ENCODE measurements at regions not wholly inside any gene's neighbourhood (a gene's known extent, or its start where the extent isn't known, plus 50 kb on each side); places are given as distances from the start of the nearest gene placed in this dataset.

GRCh38 chr11:91194546-91194945 is 971.7 kb upstream of the CHORDC1 start:
- Histone ChIP-seq H3K9me2 (replicated peaks; ENCODE audit: insufficient read depth, low read length) (no peaks in the 10 kb centered on the region), H3F3A (ENCODE audit: insufficient read depth, low read length) (no peaks in the 10 kb centered on the region), H3K4me3 (ENCODE audit: low read length) (no peak overlapping the region), H3K79me2 (ENCODE audit: low read length) (no peaks in the 10 kb centered on the region), H3K9ac (ENCODE audit: low read length) (no peak overlapping the region), H3K4me1 (ENCODE audit: low read length) (no peaks in the 10 kb centered on the region), H3K27ac (ENCODE audit: low read length) (no peak overlapping the region), H3K4me2 (ENCODE audit: low read depth, low read length) (no peak overlapping the region), H4K20me1 (ENCODE audit: insufficient read depth, low read length) (no peaks in the 10 kb centered on the region), H3K27me3 (replicated peaks; ENCODE audit: insufficient read depth, low read length) (no peaks in the 10 kb centered on the region), H2AFZ (ENCODE audit: low read length) (no peak overlapping the region), H3K9me3 (replicated peaks; ENCODE audit: insufficient read depth, low read length) (no peaks in the 10 kb centered on the region), H3K36me3 (replicated peaks; ENCODE audit: insufficient read depth, low read length) (no peaks in the 10 kb centered on the region)
- TF ChIP-seq EZH2phosphoT487 (IDR thresholded peaks at IDR 0.05; ENCODE audit: low read length) (no peak), EZH2 (optimal IDR thresholded peaks at IDR 0.05; ENCODE audit: low read depth, low read length) (no peak), CTCF (IDR thresholded peaks at IDR 0.05; ENCODE audit: low read length) (no peak)
- no peak for DNase-seq

- Histone ChIP-seq H2AFZ (ENCODE audit: low read length) (no peak overlapping the region), H3K4me1 (ENCODE audit: low read length) (no peaks in the 10 kb centered on the region), H3K27me3 (replicated peaks; ENCODE audit: insufficient read depth, low read length) (no peaks in the 10 kb centered on the region), H3K36me3 (replicated peaks; ENCODE audit: insufficient read depth, low read length) (no peaks in the 10 kb centered on the region), H3K4me2 (ENCODE audit: low read depth, low read length) (no peak overlapping the region), H4K20me1 (ENCODE audit: insufficient read depth, low read length) (no peaks in the 10 kb centered on the region), H3K4me3 (ENCODE audit: low read length) (no peak overlapping the region), H3K9ac (ENCODE audit: low read length) (no peak overlapping the region), H3F3A (ENCODE audit: insufficient read depth, low read length) (no peaks in the 10 kb centered on the region), H3K9me2 (replicated peaks; ENCODE audit: insufficient read depth, low read length) (no peaks in the 10 kb centered on the region), H3K9me3 (replicated peaks; ENCODE audit: insufficient read depth, low read length) (no peaks in the 10 kb centered on the region), H3K79me2 (ENCODE audit: low read length) (no peaks in the 10 kb centered on the region), H3K27ac (ENCODE audit: low read length) (no peak overlapping the region)
- TF ChIP-seq EZH2 (optimal IDR thresholded peaks at IDR 0.05; ENCODE audit: low read depth, low read length), result no peak
- no peak for DNase-seq
These were observed 965.6 kb upstream of the CHORDC1 start for GRCh38 chr11:91188484-91188883.

GRCh38 chr11:91187314-91187713 is 964.5 kb upstream of the CHORDC1 start:
- no peaks in the 10 kb centered on the region for H3K27me3 ChIP-seq (replicated peaks; ENCODE audit: insufficient read depth, low read length)

More at GRCh38 chr11:91187314-91187713, 964.5 kb upstream of the CHORDC1 start:
- Histone ChIP-seq H4K20me1 (ENCODE audit: insufficient read depth, low read length) (no peaks in the 10 kb centered on the region), H3K4me3 (ENCODE audit: low read length) (no peak overlapping the region), H3K27ac (ENCODE audit: low read length) (no peak overlapping the region), H3K9me2 (replicated peaks; ENCODE audit: insufficient read depth, low read length) (no peaks in the 10 kb centered on the region), H3K4me1 (ENCODE audit: low read length) (no peaks in the 10 kb centered on the region), H3K36me3 (replicated peaks; ENCODE audit: insufficient read depth, low read length) (no peaks in the 10 kb centered on the region), H3K9ac (ENCODE audit: low read length) (no peak overlapping the region), H2AFZ (ENCODE audit: low read length) (no peak overlapping the region), H3K9me3 (replicated peaks; ENCODE audit: insufficient read depth, low read length) (no peaks in the 10 kb centered on the region), H3K4me2 (ENCODE audit: low read depth, low read length) (no peak overlapping the region), H3F3A (ENCODE audit: insufficient read depth, low read length) (no peaks in the 10 kb centered on the region), H3K79me2 (ENCODE audit: low read length) (no peaks in the 10 kb centered on the region)
- DNase-seq, result no peak
- TF ChIP-seq CTCF (IDR thresholded peaks at IDR 0.05; ENCODE audit: low read length) (no peak), EZH2phosphoT487 (IDR thresholded peaks at IDR 0.05; ENCODE audit: low read length) (no peak), EZH2 (optimal IDR thresholded peaks at IDR 0.05; ENCODE audit: low read depth, low read length) (no peak)
